ENCODE measurements at regions not wholly inside any gene's neighbourhood (a gene's known extent, or its start where the extent isn't known, plus 50 kb on each side); places are given as distances from the start of the nearest gene placed in this dataset.

GRCh38 chr12:88923631-88924030, 343.4 kb upstream of the KITLG start:
- H3K9ac ChIP-seq (ENCODE audit: low read depth, low read length): no peak overlapping the region
- no peak overlapping the region for H3K4me3 ChIP-seq (ENCODE audit: low read length)
- H3K4me1 ChIP-seq (ENCODE audit: control insufficient read depth, insufficient read depth, low read length): peaks cover 22% of the 10 kb centered on the region
- no peaks in the 10 kb centered on the region for H3K9me3 ChIP-seq (replicated peaks; ENCODE audit: low read length)
- H3K4me2 ChIP-seq (ENCODE audit: low read length): no peak overlapping the region
- H3K36me3 ChIP-seq (ENCODE audit: insufficient read depth, low read length): no peaks in the 10 kb centered on the region
- H3K27me3 ChIP-seq (ENCODE audit: control insufficient read depth, insufficient read depth, low read length): no peaks in the 10 kb centered on the region

- Histone ChIP-seq H3K27me3 (ENCODE audit: control insufficient read depth, insufficient read depth, low read length) (no peaks in the 10 kb centered on the region), H3K4me2 (ENCODE audit: low read length) (no peak overlapping the region), H3K36me3 (ENCODE audit: insufficient read depth, low read length) (no peaks in the 10 kb centered on the region)
Measured at GRCh38 chr12:88922816-88923215, 342.5 kb upstream of the KITLG start.

GRCh38 chr12:88921890-88922532, 341.7 kb upstream of the KITLG start:
- Histone ChIP-seq H3K27me3 (ENCODE audit: control insufficient read depth, insufficient read depth, low read length) (no peaks in the 10 kb centered on the region), H3K4me2 (ENCODE audit: low read length) (no peak overlapping the region), H3K36me3 (ENCODE audit: insufficient read depth, low read length) (no peaks in the 10 kb centered on the region), H3K4me3 (ENCODE audit: low read length) (no peak overlapping the region), H3K9ac (ENCODE audit: low read depth, low read length) (no peak overlapping the region), H3K4me1 (ENCODE audit: control insufficient read depth, insufficient read depth, low read length) (peaks cover 22% of the 10 kb centered on the region), H3K9me3 (replicated peaks; ENCODE audit: low read length) (no peaks in the 10 kb centered on the region)

More at GRCh38 chr12:88922816-88923215, 342.5 kb upstream of the KITLG start:
- Histone ChIP-seq H3K4me3 (ENCODE audit: low read length) (no peak overlapping the region), H3K4me1 (ENCODE audit: control insufficient read depth, insufficient read depth, low read length) (peaks cover 22% of the 10 kb centered on the region), H3K9me3 (replicated peaks; ENCODE audit: low read length) (no peaks in the 10 kb centered on the region), H3K9ac (ENCODE audit: low read depth, low read length) (no peak overlapping the region)

- Histone ChIP-seq H3K9me3 (replicated peaks; ENCODE audit: low read length) (no peaks in the 10 kb centered on the region), H3K4me3 (ENCODE audit: low read length) (no peak overlapping the region), H3K27me3 (ENCODE audit: control insufficient read depth, insufficient read depth, low read length) (no peaks in the 10 kb centered on the region), H3K9ac (ENCODE audit: low read depth, low read length) (no peak overlapping the region), H3K4me2 (ENCODE audit: low read length) (no peak overlapping the region), H3K4me1 (ENCODE audit: control insufficient read depth, insufficient read depth, low read length) (peaks cover 18% of the 10 kb centered on the region), H3K36me3 (ENCODE audit: insufficient read depth, low read length) (no peaks in the 10 kb centered on the region)
Measured at GRCh38 chr12:88921434-88921833, 341.2 kb upstream of the KITLG start.

GRCh38 chr12:88918161-88918560, 337.9 kb upstream of the KITLG start:
- H3K4me3 ChIP-seq (ENCODE audit: low read length): no peak overlapping the region
- H3K27me3 ChIP-seq (ENCODE audit: control insufficient read depth, insufficient read depth, low read length): no peaks in the 10 kb centered on the region
- H3K36me3 ChIP-seq (ENCODE audit: insufficient read depth, low read length): no peaks in the 10 kb centered on the region
- no peak overlapping the region for H3K4me2 ChIP-seq (ENCODE audit: low read length)
- peaks cover 2% of the 10 kb centered on the region for H3K4me1 ChIP-seq (ENCODE audit: control insufficient read depth, insufficient read depth, low read length)
- H3K9me3 ChIP-seq (replicated peaks; ENCODE audit: low read length): no peaks in the 10 kb centered on the region
- H3K9ac ChIP-seq (ENCODE audit: low read depth, low read length): no peak overlapping the region

- H3K4me3 ChIP-seq (ENCODE audit: low read length): no peak overlapping the region
- no peaks in the 10 kb centered on the region for H3K27me3 ChIP-seq (ENCODE audit: control insufficient read depth, insufficient read depth, low read length)
- H3K9me3 ChIP-seq (replicated peaks; ENCODE audit: low read length): no peaks in the 10 kb centered on the region
- no peak overlapping the region for H3K9ac ChIP-seq (ENCODE audit: low read depth, low read length)
- no peaks in the 10 kb centered on the region for H3K4me1 ChIP-seq (ENCODE audit: control insufficient read depth, insufficient read depth, low read length)
- H3K36me3 ChIP-seq (ENCODE audit: insufficient read depth, low read length): no peaks in the 10 kb centered on the region
- H3K4me2 ChIP-seq (ENCODE audit: low read length): no peak overlapping the region
Measured at GRCh38 chr12:88914967-88915366, 334.7 kb upstream of the KITLG start.

GRCh38 chr12:88909510-88909909, 329.2 kb upstream of the KITLG start:
- Histone ChIP-seq H3K9ac (ENCODE audit: low read depth, low read length) (no peak overlapping the region), H3K4me1 (ENCODE audit: control insufficient read depth, insufficient read depth, low read length) (no peaks in the 10 kb centered on the region), H3K36me3 (ENCODE audit: insufficient read depth, low read length) (no peaks in the 10 kb centered on the region), H3K9me3 (replicated peaks; ENCODE audit: low read length) (no peaks in the 10 kb centered on the region), H3K4me3 (ENCODE audit: low read length) (no peak overlapping the region), H3K4me2 (ENCODE audit: low read length) (no peak overlapping the region), H3K27me3 (ENCODE audit: control insufficient read depth, insufficient read depth, low read length) (no peaks in the 10 kb centered on the region)

GRCh38 chr12:88908345-88908744, 328.1 kb upstream of the KITLG start:
- Histone ChIP-seq H3K9ac (ENCODE audit: low read depth, low read length) (no peak overlapping the region), H3K4me3 (ENCODE audit: low read length) (no peak overlapping the region), H3K9me3 (replicated peaks; ENCODE audit: low read length) (no peaks in the 10 kb centered on the region), H3K36me3 (ENCODE audit: insufficient read depth, low read length) (no peaks in the 10 kb centered on the region), H3K4me1 (ENCODE audit: control insufficient read depth, insufficient read depth, low read length) (no peaks in the 10 kb centered on the region), H3K27me3 (ENCODE audit: control insufficient read depth, insufficient read depth, low read length) (no peaks in the 10 kb centered on the region), H3K4me2 (ENCODE audit: low read length) (no peak overlapping the region)

- Histone ChIP-seq H3K27me3 (ENCODE audit: control insufficient read depth, insufficient read depth, low read length) (no peaks in the 10 kb centered on the region), H3K9me3 (replicated peaks; ENCODE audit: low read length) (no peaks in the 10 kb centered on the region), H3K4me2 (ENCODE audit: low read length) (no peak overlapping the region), H3K36me3 (ENCODE audit: insufficient read depth, low read length) (no peaks in the 10 kb centered on the region), H3K4me3 (ENCODE audit: low read length) (no peak overlapping the region), H3K4me1 (ENCODE audit: control insufficient read depth, insufficient read depth, low read length) (no peaks in the 10 kb centered on the region), H3K9ac (ENCODE audit: low read depth, low read length) (no peak overlapping the region)
Measured at GRCh38 chr12:88904705-88905104, 324.4 kb upstream of the KITLG start.

- H3K27me3 ChIP-seq (ENCODE audit: control insufficient read depth, insufficient read depth, low read length): no peaks in the 10 kb centered on the region
- H3K9me3 ChIP-seq (replicated peaks; ENCODE audit: low read length): no peaks in the 10 kb centered on the region
- no peaks in the 10 kb centered on the region for H3K36me3 ChIP-seq (ENCODE audit: insufficient read depth, low read length)
- no peaks in the 10 kb centered on the region for H3K4me1 ChIP-seq (ENCODE audit: control insufficient read depth, insufficient read depth, low read length)
- no peak overlapping the region for H3K4me3 ChIP-seq (ENCODE audit: low read length)
- H3K9ac ChIP-seq (ENCODE audit: low read depth, low read length): no peak overlapping the region
- H3K4me2 ChIP-seq (ENCODE audit: low read length): no peak overlapping the region
Measured at GRCh38 chr12:88903333-88903732, 323.1 kb upstream of the KITLG start.

GRCh38 chr12:88897723-88898122, 317.5 kb upstream of the KITLG start:
- H3K36me3 ChIP-seq (ENCODE audit: insufficient read depth, low read length): no peaks in the 10 kb centered on the region
- no peak overlapping the region for H3K4me3 ChIP-seq (ENCODE audit: low read length)
- H3K9me3 ChIP-seq (replicated peaks; ENCODE audit: low read length): no peaks in the 10 kb centered on the region
- no peaks in the 10 kb centered on the region for H3K27me3 ChIP-seq (ENCODE audit: control insufficient read depth, insufficient read depth, low read length)
- H3K9ac ChIP-seq (ENCODE audit: low read depth, low read length): no peak overlapping the region
- H3K4me2 ChIP-seq (ENCODE audit: low read length): no peak overlapping the region
- H3K4me1 ChIP-seq (ENCODE audit: control insufficient read depth, insufficient read depth, low read length): peaks cover 8% of the 10 kb centered on the region

GRCh38 chr12:88896958-88897357, 316.7 kb upstream of the KITLG start:
- no peaks in the 10 kb centered on the region for H3K36me3 ChIP-seq (ENCODE audit: insufficient read depth, low read length)
- H3K27me3 ChIP-seq (ENCODE audit: control insufficient read depth, insufficient read depth, low read length): no peaks in the 10 kb centered on the region
- no peaks in the 10 kb centered on the region for H3K9me3 ChIP-seq (replicated peaks; ENCODE audit: low read length)
- no peak overlapping the region for H3K4me2 ChIP-seq (ENCODE audit: low read length)
- H3K4me3 ChIP-seq (ENCODE audit: low read length): no peak overlapping the region
- peaks cover 8% of the 10 kb centered on the region for H3K4me1 ChIP-seq (ENCODE audit: control insufficient read depth, insufficient read depth, low read length)
- H3K9ac ChIP-seq (ENCODE audit: low read depth, low read length): no peak overlapping the region

All from skeletal muscle satellite cell (primary cell).